HCT116 (cell line): ENCODE measurements at regions not wholly inside any gene's neighbourhood (a gene's known extent, or its start where the extent isn't known, plus 50 kb on each side); places are given as distances from the start of the nearest gene placed in this dataset.

ENCODE experiments used
- ATAC-seq: fragments of 200-7000 bp; cut with Tn5 transposase; 2 replicates; pipeline ENCODE4 v1.9.1; 2020; ENCODE audit warnings: mild to moderate bottlenecking, moderate library complexity
- BruUV-seq: library from RNA; stranded (reverse); fragments of 400-500 nt; replicated peaks from 2 replicates; lab custom pipeline; 2021; lab: Mats Ljungman, UMichigan
- CTCF ChIA-PET: fragments of 300-600 bp; sonication (Branson Sonifier 250); formaldehyde crosslinking; loops from one replicate; lab custom pipeline; 2021; ENCODE audit warnings: antibody characterized with exemption; lab: Charles Lee
- POLR2A ChIA-PET: fragments of 300-600, 350-600 bp; sonication (Branson Sonifier 250); formaldehyde crosslinking; loops from one replicate; lab custom pipeline; 2021; ENCODE audit warnings: antibody characterized with exemption; lab: Charles Lee
- RAD21 ChIA-PET, 2 experiments: fragments of 300-600 bp; sonication (Branson Sonifier 250); formaldehyde crosslinking; loops; one replicate each; lab custom pipeline; 2023; ENCODE audit warnings: low total read pairs in 2 of 2; ENCODE audit not compliant: uncharacterized antibody in 2 of 2, unreplicated experiment in 2 of 2, low non-redundant PET in 1 of 2; lab: Charles Lee
- DNase-seq: peaks from one replicate; pipeline ENCODE4 v3.0.0-alpha.2; 2010; ENCODE audit warnings: low read depth, low spot score
- H2AFZ ChIP-seq: fragments of 200-600 bp; shearing (Covaris generic), sonication (generic); 2 replicates; pipeline ENCODE4 v1.6.1; 2017; ENCODE audit warnings: low read depth, mixed run types, mixed read lengths, antibody characterized with exemption, low read length; ENCODE audit not compliant: poor library complexity, severe bottlenecking
- H3K27ac ChIP-seq: 2 replicates; pipeline ENCODE4 v1.5.1; 2012; ENCODE audit warnings: low read depth, low read length
- H3K27me3 ChIP-seq: fragments of 200-600 bp; sonication (generic); 2 replicates; pipeline ENCODE4 v1.6.1; 2016; ENCODE audit warnings: mixed run types, low read length, mixed read lengths; ENCODE audit not compliant: insufficient read depth
- H3K36me3 ChIP-seq, 2 experiments: fragments of 200-500 bp in 1 of 2; fragments of 200-600 bp in 1 of 2; sonication (Bioruptor generic) in 1 of 2; sonication (generic) in 1 of 2; 2 replicates each; pipeline versions ENCODE4 v1.5.1 to v1.6.1; 2014 to 2016; ENCODE audit warnings: low read length in 2 of 2, inconsistent platforms in 1 of 2, mixed read lengths in 1 of 2, mixed run types in 1 of 2; ENCODE audit not compliant: insufficient read depth in 2 of 2, control insufficient read depth in 1 of 2
- H3K4me1 ChIP-seq, 2 experiments: fragments of 200-600 bp in 1 of 2; sonication (generic) in 1 of 2; 2 replicates each; pipeline versions ENCODE4 v1.5.1 to v1.6.1; 2012 to 2017; ENCODE audit warnings: low read length in 2 of 2, inconsistent platforms in 1 of 2, mild to moderate bottlenecking in 1 of 2, mixed read lengths in 1 of 2, mixed run types in 1 of 2, moderate library complexity in 1 of 2; ENCODE audit not compliant: insufficient read depth in 2 of 2, control insufficient read depth in 1 of 2
- H3K4me2 ChIP-seq: fragments of 200-600 bp; sonication (generic); 2 replicates; pipeline ENCODE4 v1.6.1; 2017; ENCODE audit warnings: mixed run types, low read length, mixed read lengths
- H3K4me3 ChIP-seq, 2 experiments: fragments of 200-600 bp in 1 of 2; sonication (generic) in 1 of 2; replicated peaks in 1 of 2; 2 replicates each; pipeline ENCODE4 v1.5.1; 2011 to 2016; ENCODE audit warnings: low read length in 2 of 2, control low read depth in 1 of 2, low read depth in 1 of 2, mild to moderate bottlenecking in 1 of 2, mixed read lengths in 1 of 2, mixed run types in 1 of 2
- H3K79me2 ChIP-seq: fragments of 200-600 bp; sonication (generic); 2 replicates; pipeline ENCODE4 v1.6.1; 2017; ENCODE audit warnings: mild to moderate bottlenecking, mixed run types, low read length, moderate library complexity, mixed read lengths; ENCODE audit not compliant: insufficient read depth
- H3K9ac ChIP-seq: fragments of 200-600 bp; sonication (generic); 2 replicates; pipeline ENCODE4 v1.6.1; 2016; ENCODE audit warnings: low read length, mixed read lengths
- H3K9me2 ChIP-seq: fragments of 200-600 bp; sonication (generic), shearing (Covaris generic); 2 replicates; pipeline ENCODE4 v1.6.1; 2017; ENCODE audit warnings: mixed run types, mild to moderate bottlenecking, moderate library complexity; ENCODE audit not compliant: insufficient read depth
- H3K9me3 ChIP-seq, 2 experiments: fragments of 200-500 bp in 1 of 2; fragments of 200-600 bp in 1 of 2; sonication (Bioruptor generic) in 1 of 2; sonication (generic) in 1 of 2; 2 replicates each; pipeline ENCODE4 v1.6.1; 2014 to 2017; ENCODE audit warnings: low read length in 2 of 2, mixed read lengths in 2 of 2, inconsistent platforms in 1 of 2, low read depth in 1 of 2, mild to moderate bottlenecking in 1 of 2, mixed run types in 1 of 2, moderate library complexity in 1 of 2; ENCODE audit not compliant: control insufficient read depth in 1 of 2, insufficient read depth in 1 of 2
- H4K20me1 ChIP-seq: fragments of 200-600 bp; sonication (generic), shearing (Covaris generic); 2 replicates; pipeline ENCODE4 v1.6.1; 2017; ENCODE audit warnings: mixed run types, mild to moderate bottlenecking, moderate library complexity; ENCODE audit not compliant: insufficient read depth
- CEBPB ChIP-seq: IDR thresholded peaks from 2 replicates; pipeline ENCODE4 v1.6.1; 2012; ENCODE audit warnings: low read depth
- CTCF ChIP-seq, 3 experiments: fragments of 200-600 bp in 1 of 3; sonication (generic) in 1 of 3; IDR thresholded peaks in 2 of 3; conservative IDR thresholded peaks in 1 of 3; 2 replicates each; pipeline ENCODE4 v1.5.1; 2012 to 2017; ENCODE audit warnings: low read depth in 2 of 3, low read length in 2 of 3, antibody characterized with exemption in 1 of 3, borderline replicate concordance in 1 of 3, control low read depth in 1 of 3, mild to moderate bottlenecking in 1 of 3, mixed read lengths in 1 of 3, mixed run types in 1 of 3, moderate library complexity in 1 of 3; ENCODE audit not compliant: insufficient read depth in 1 of 3
- EGR1 ChIP-seq: IDR thresholded peaks from 2 replicates; pipeline ENCODE4 v1.6.1; 2012; ENCODE audit warnings: low read depth
- ELF1 ChIP-seq: IDR thresholded peaks from 2 replicates; pipeline ENCODE4 v1.6.1; 2012; ENCODE audit warnings: low read depth, borderline replicate concordance
- EZH2 ChIP-seq: fragments of 200-600 bp; sonication (generic); IDR thresholded peaks from 2 replicates; pipeline ENCODE4 v1.6.1; 2017; ENCODE audit warnings: antibody characterized with exemption, mixed run types
- FOSL1 ChIP-seq: IDR thresholded peaks from 2 replicates; pipeline ENCODE4 v1.6.1; 2012; ENCODE audit warnings: low read depth
- JUND ChIP-seq: IDR thresholded peaks from 2 replicates; pipeline ENCODE4 v1.6.1; 2012
- MAX ChIP-seq: IDR thresholded peaks from 2 replicates; pipeline ENCODE4 v1.6.1; 2012
- POLR2A ChIP-seq: IDR thresholded peaks from 2 replicates; pipeline ENCODE4 v1.7.0; 2011; ENCODE audit warnings: borderline replicate concordance; ENCODE audit not compliant: insufficient read depth, insufficient read length; ENCODE audit errors: extremely low read depth
- REST ChIP-seq: IDR thresholded peaks from 2 replicates; pipeline ENCODE4 v1.6.1; 2012; ENCODE audit warnings: low read depth
- SIN3A ChIP-seq: IDR thresholded peaks from 2 replicates; pipeline ENCODE4 v1.6.1; 2012; ENCODE audit warnings: low read depth
- SP1 ChIP-seq: IDR thresholded peaks from 2 replicates; pipeline ENCODE4 v1.6.1; 2012; ENCODE audit warnings: low read depth
- TCF7L2 ChIP-seq: IDR thresholded peaks from 2 replicates; pipeline ENCODE4 v1.7.0; 2011; ENCODE audit warnings: borderline replicate concordance, inconsistent platforms; ENCODE audit not compliant: insufficient read depth, insufficient read length; ENCODE audit errors: extremely low read depth
- YY1 ChIP-seq: IDR thresholded peaks from 2 replicates; pipeline ENCODE4 v1.6.1; 2011; ENCODE audit warnings: low read length, low read depth, moderate library complexity, mild to moderate bottlenecking; ENCODE audit not compliant: insufficient replicate concordance; ENCODE audit errors: extremely low read depth
- ZBTB33 ChIP-seq: IDR thresholded peaks from 2 replicates; pipeline ENCODE4 v1.6.1; 2011; ENCODE audit warnings: mild to moderate bottlenecking, low read length, moderate library complexity; ENCODE audit not compliant: insufficient replicate concordance; ENCODE audit errors: extremely low read depth
- ZFX ChIP-seq: fragments of 450-650 bp; IDR thresholded peaks from 2 replicates; pipeline ENCODE4 v1.6.1; 2017
- ZNF274 ChIP-seq: fragments of 200-500 bp; sonication (Bioruptor generic); IDR thresholded peaks from 2 replicates; pipeline ENCODE4 v1.6.1; 2014; ENCODE audit warnings: mild to moderate bottlenecking, low read depth, low read length, inconsistent platforms
- intact Hi-C: fragments of 100-400 bp; cut with micrococcal nuclease; formaldehyde crosslinking; loops from 2 replicates; pipeline ENCODE4 v1.10.0; 2022

- ChIA-PET CTCF (no interaction called here), POLR2A (no interaction called here)
Measured at GRCh38 chr15:53843869-53844569, 84.6 kb upstream of the WDR72 start.

More at GRCh38 chr15:53843869-53844569, 84.6 kb upstream of the WDR72 start:
- Histone ChIP-seq H3K27me3 (no peaks in the 10 kb centered on the region), H3K9me2 (no peaks in the 10 kb centered on the region), H3K9me3 (0 out of 4 replicates have a peak, but pooled peaks cover 0 to 4% of the 10 kb centered on the region in 2 experiments), H3K79me2 (no peaks in the 10 kb centered on the region), H3K4me1 (no peaks in the 10 kb centered on the region), H3K4me3 (no peak overlapping the region), H3K9ac (no peak overlapping the region), H3K27ac (no peak overlapping the region), H3K36me3 (no peaks in the 10 kb centered on the region), H3K4me2 (no peak overlapping the region), H4K20me1 (no peaks in the 10 kb centered on the region; the same call in 1 of the 2 replicates), H2AFZ (no peak overlapping the region)
- no peak for DNase-seq
- intact Hi-C loops: no loop called here
- TF ChIP-seq MAX: no peak
- TF ChIP-seq SP1: no peak
- no peak for TF ChIP-seq REST
- TF ChIP-seq TCF7L2: no peak
- no peak for TF ChIP-seq EGR1
- no peak for TF ChIP-seq ZNF274
- TF ChIP-seq JUND: no peak
- no peak for TF ChIP-seq ZFX
- TF ChIP-seq ZBTB33: no peak
- TF ChIP-seq CEBPB: no peak
- TF ChIP-seq ELF1: no peak
- no peak for TF ChIP-seq SIN3A
- no peak for TF ChIP-seq CTCF (IDR thresholded peaks at IDR 0.05 in 2 of 3, conservative IDR thresholded peaks at IDR 0.05 in 1 of 3; ENCODE audit: borderline replicate concordance in 1 of 3, insufficient read depth in 1 of 3, low read depth in 2 of 3, low read length in 2 of 3)
- no peak for TF ChIP-seq EZH2
- TF ChIP-seq FOSL1: no peak
- TF ChIP-seq POLR2A: no peak
- TF ChIP-seq YY1: no peak
- BruUV-seq: no TSS peak
- ATAC-seq: no peak
- RAD21 ChIA-PET: no interaction called here
